K562 (cell line): ENCODE measurements at regions not wholly inside any gene's neighbourhood (a gene's known extent, or its start where the extent isn't known, plus 50 kb on each side); places are given as distances from the start of the nearest gene placed in this dataset.

Experiments used
- ATF7 ChIP-seq: fragments of 450-650 bp; IDR thresholded peaks from 2 replicates; pipeline ENCODE4 v1.7.1; 2014; ENCODE audit warnings: mild to moderate bottlenecking, moderate library complexity
- CBFA2T3 ChIP-seq: fragments of 450-650 bp; IDR thresholded peaks from 2 replicates; pipeline ENCODE4 v1.6.1; 2017
- ETV1 ChIP-seq: fragments of 450-650 bp; conservative IDR thresholded peaks from 2 replicates; pipeline ENCODE4 v1.6.1; 2016; ENCODE audit warnings: missing genetic modification characterization, control low read depth, low read depth, missing compliant biosample characterization
- HES1 ChIP-seq: fragments of 450-650 bp; IDR thresholded peaks from 2 replicates; pipeline ENCODE4 v1.6.1; 2016; ENCODE audit warnings: low read depth, mild to moderate bottlenecking, moderate library complexity
- HIVEP1 ChIP-seq: fragments of 250-450 bp; sonication (Bioruptor Pico); IDR thresholded peaks from 2 replicates; pipeline ENCODE4 v1.4.0; 2020; ENCODE audit warnings: mild to moderate bottlenecking
- KHSRP ChIP-seq: fragments of 450-650 bp; IDR thresholded peaks from 2 replicates; pipeline ENCODE4 v1.6.1; 2017
- MIER1 ChIP-seq: fragments of 450-650 bp; IDR thresholded peaks from 2 replicates; pipeline ENCODE4 v1.6.1; 2016; ENCODE audit warnings: antibody characterized with exemption, mild to moderate bottlenecking, low read depth
- NFRKB ChIP-seq: fragments of 450-650 bp; IDR thresholded peaks from 2 replicates; pipeline ENCODE4 v1.6.1; 2016; ENCODE audit warnings: low read depth
- NRF1 ChIP-seq, 2 experiments: fragments of 450-650 bp; IDR thresholded peaks in 1 of 2; conservative IDR thresholded peaks in 1 of 2; 2 replicates each; pipeline ENCODE4 v1.6.1; 2014; ENCODE audit warnings: mild to moderate bottlenecking in 2 of 2
- PREB ChIP-seq: sonication (generic); formaldehyde crosslinking; IDR thresholded peaks from 2 replicates; pipeline ENCODE4 v1.8.1; 2023; ENCODE audit warnings: mild to moderate bottlenecking, missing genetic modification reagents
- RAD21 ChIP-seq, 2 experiments: fragments of 250-450 bp in 1 of 2; fragments of 450-650 bp in 1 of 2; sonication (Bioruptor Pico) in 1 of 2; formaldehyde crosslinking in 1 of 2; IDR thresholded peaks in 1 of 2; conservative IDR thresholded peaks in 1 of 2; 2 replicates each; pipeline versions ENCODE4 v1.4.0 to v1.8.0; 2020 to 2022; ENCODE audit warnings: mild to moderate bottlenecking in 2 of 2, moderate library complexity in 1 of 2
- RFX1 ChIP-seq: fragments of 450-650 bp; IDR thresholded peaks from 2 replicates; pipeline ENCODE4 v1.6.1; 2016; ENCODE audit warnings: mild to moderate bottlenecking, moderate library complexity
- SAFB ChIP-seq: fragments of 200-400 bp; formaldehyde crosslinking; IDR thresholded peaks from 2 replicates; pipeline ENCODE4 v1.6.1; 2017; ENCODE audit warnings: low read depth, low read length, borderline replicate concordance
- SMC3 ChIP-seq: conservative IDR thresholded peaks from 2 replicates; pipeline ENCODE4 v1.6.1; 2011; ENCODE audit warnings: low read depth, low read length, improper control_type of control experiment; ENCODE audit not compliant: insufficient read depth
- SREBF2 ChIP-seq: sonication (generic); formaldehyde crosslinking; IDR thresholded peaks from 2 replicates; pipeline ENCODE4 v1.4.0; 2020; ENCODE audit warnings: mild to moderate bottlenecking, missing genetic modification reagents
- TOE1 ChIP-seq, 2 experiments: fragments of 450-650 bp in 1 of 2; sonication (generic) in 1 of 2; formaldehyde crosslinking in 1 of 2; IDR thresholded peaks; 2 replicates each; pipeline versions ENCODE4 v1.7.1 to v1.8.0; 2016 to 2022; ENCODE audit warnings: borderline replicate concordance in 2 of 2, mild to moderate bottlenecking in 2 of 2, antibody characterized with exemption in 1 of 2, inconsistent platforms in 1 of 2, low read depth in 1 of 2, missing genetic modification reagents in 1 of 2, moderate library complexity in 1 of 2
- U2AF2 ChIP-seq: fragments of 200-400 bp; formaldehyde crosslinking; optimal IDR thresholded peaks from 2 replicates; pipeline ENCODE3; 2017; ENCODE audit warnings: low read depth, mild to moderate bottlenecking, low read length
- USF2 ChIP-seq: sonication (generic); formaldehyde crosslinking; IDR thresholded peaks from 2 replicates; pipeline ENCODE4 v1.5.0; 2020; ENCODE audit warnings: missing genetic modification reagents
- ZNF232 ChIP-seq: sonication (generic); formaldehyde crosslinking; IDR thresholded peaks from 2 replicates; pipeline ENCODE4 v1.8.0; 2022; ENCODE audit warnings: mild to moderate bottlenecking, missing genetic modification reagents
- ZNF76 ChIP-seq: fragments of 250-450 bp; sonication (Bioruptor Pico); IDR thresholded peaks from 2 replicates; pipeline ENCODE4 v1.4.0; 2020; ENCODE audit warnings: mild to moderate bottlenecking, moderate library complexity, borderline replicate concordance
- ZZZ3 ChIP-seq: fragments of 450-650 bp; IDR thresholded peaks from 2 replicates; pipeline ENCODE4 v1.6.1; 2016; ENCODE audit warnings: antibody characterized with exemption, mild to moderate bottlenecking, moderate library complexity
- TF ChIP-seq, protein P1 (sequence below): fragments of 250-450 bp; sonication (Bioruptor Pico); IDR thresholded peaks from 2 replicates; pipeline ENCODE4 v1.6.1; 2021; ENCODE audit warnings: mild to moderate bottlenecking
- TF ChIP-seq, protein P2 (sequence below): fragments of 450-650 bp; conservative IDR thresholded peaks from 2 replicates; pipeline ENCODE4 v1.6.1; 2016; ENCODE audit warnings: missing genetic modification characterization, low read depth, mild to moderate bottlenecking, missing compliant biosample characterization, moderate library complexity

GRCh38 chr17:36722121-36722902 lies 120.9 kb downstream of the MRM1 start (continued):
- no peak for TF ChIP-seq PREB (CRISPR knock-in tag)
- TF ChIP-seq, protein P1, sequence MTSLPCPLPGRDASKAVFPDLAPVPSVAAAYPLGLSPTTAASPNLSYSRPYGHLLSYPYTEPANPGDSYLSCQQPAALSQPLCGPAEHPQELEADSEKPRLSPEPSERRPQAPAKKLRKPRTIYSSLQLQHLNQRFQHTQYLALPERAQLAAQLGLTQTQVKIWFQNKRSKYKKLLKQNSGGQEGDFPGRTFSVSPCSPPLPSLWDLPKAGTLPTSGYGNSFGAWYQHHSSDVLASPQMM (CRISPR knock-in tag) = no peak
- no peak for TF ChIP-seq RFX1
- TF ChIP-seq NFRKB = peak; percentile 86; the same call in 1 of the 2 replicates
- TF ChIP-seq SMC3 = no peak
- TF ChIP-seq, protein P2, sequence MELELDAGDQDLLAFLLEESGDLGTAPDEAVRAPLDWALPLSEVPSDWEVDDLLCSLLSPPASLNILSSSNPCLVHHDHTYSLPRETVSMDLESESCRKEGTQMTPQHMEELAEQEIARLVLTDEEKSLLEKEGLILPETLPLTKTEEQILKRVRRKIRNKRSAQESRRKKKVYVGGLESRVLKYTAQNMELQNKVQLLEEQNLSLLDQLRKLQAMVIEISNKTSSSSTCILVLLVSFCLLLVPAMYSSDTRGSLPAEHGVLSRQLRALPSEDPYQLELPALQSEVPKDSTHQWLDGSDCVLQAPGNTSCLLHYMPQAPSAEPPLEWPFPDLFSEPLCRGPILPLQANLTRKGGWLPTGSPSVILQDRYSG = no peak
- TF ChIP-seq USF2 (CRISPR knock-in tag) = no peak
- no peak for TF ChIP-seq KHSRP
- no peak for TF ChIP-seq ZZZ3
- TF ChIP-seq CBFA2T3 = peak; percentile 37; the same call in 1 of the 2 replicates
- peak; percentile 9; the same call in 1 of the 2 replicates for TF ChIP-seq HES1
- no peak for TF ChIP-seq U2AF2
- 0 out of 2 replicates have a peak, but pooled peaks have one; percentile 12 for TF ChIP-seq ZNF76 (CRISPR knock-in tag)
- TF ChIP-seq ATF7 = peak; percentile 55; the same call in 1 of the 2 replicates
- TF ChIP-seq HIVEP1 (CRISPR knock-in tag) = no peak
- no peak; the same call in 1 of the 2 replicates for TF ChIP-seq TOE1 (IDR thresholded peaks at IDR 0.05; ENCODE audit: borderline replicate concordance)
- TF ChIP-seq TOE1 (CRISPR knock-in tag; IDR thresholded peaks at IDR 0.05; ENCODE audit: borderline replicate concordance, low read depth) = no peak
- TF ChIP-seq ZNF232 (CRISPR knock-in tag) = no peak
- no peak for TF ChIP-seq RAD21 (CRISPR knock-in tag; conservative IDR thresholded peaks at IDR 0.05 in 1 of 2, IDR thresholded peaks at IDR 0.05 in 1 of 2)
- no peak for TF ChIP-seq MIER1
- TF ChIP-seq ETV1 = peak; percentile 84
- TF ChIP-seq NRF1 (conservative IDR thresholded peaks at IDR 0.05 in 1 of 2, IDR thresholded peaks at IDR 0.05 in 1 of 2) = peak; percentile 95 to 96
- 0 out of 2 replicates have a peak, but pooled peaks have one; percentile 27 for TF ChIP-seq SAFB
- TF ChIP-seq SREBF2 = no peak
